HG03066 (cell line): ENCODE measurements at regions not wholly inside any gene's neighbourhood (a gene's known extent, or its start where the extent isn't known, plus 50 kb on each side); places are given as distances from the start of the nearest gene placed in this dataset.

ENCODE experiments used
- ATAC-seq: cut with Tn5 transposase; IDR thresholded peaks from one replicate; pipeline ENCODE4 v1.9.1; 2021; ENCODE audit warnings: low read depth; ENCODE audit not compliant: unreplicated experiment

GRCh38 chr2:212644195-212644837 is 105.7 kb upstream of the ERBB4 start:
- ATAC-seq, result no peak

GRCh38 chr2:212640428-212640827 is 101.8 kb upstream of the ERBB4 start:
- ATAC-seq, result no peak

- no peak for ATAC-seq
Measured at GRCh38 chr2:212638694-212639093, 100.1 kb upstream of the ERBB4 start.

DNA sequence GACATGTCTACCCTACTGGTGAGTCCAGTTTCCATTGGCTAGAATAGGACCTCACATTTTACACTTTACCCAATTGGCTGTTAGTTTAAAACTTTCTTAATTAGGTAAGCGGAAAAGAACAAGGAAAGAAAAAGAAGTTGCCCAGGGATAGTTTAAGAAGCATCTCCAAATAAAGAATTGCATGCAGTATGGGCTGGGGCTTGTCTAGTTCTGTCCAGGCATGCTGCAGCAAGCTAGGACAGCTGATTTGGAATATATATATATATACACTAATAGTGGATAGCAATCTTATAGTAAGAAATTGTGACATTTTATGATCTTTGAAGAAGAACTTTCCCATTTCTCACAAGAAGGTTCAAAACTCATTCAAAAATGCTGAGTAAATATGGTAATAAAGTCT is 90.0 kb upstream of the ERBB4 start:
- no peak for ATAC-seq

DNA sequence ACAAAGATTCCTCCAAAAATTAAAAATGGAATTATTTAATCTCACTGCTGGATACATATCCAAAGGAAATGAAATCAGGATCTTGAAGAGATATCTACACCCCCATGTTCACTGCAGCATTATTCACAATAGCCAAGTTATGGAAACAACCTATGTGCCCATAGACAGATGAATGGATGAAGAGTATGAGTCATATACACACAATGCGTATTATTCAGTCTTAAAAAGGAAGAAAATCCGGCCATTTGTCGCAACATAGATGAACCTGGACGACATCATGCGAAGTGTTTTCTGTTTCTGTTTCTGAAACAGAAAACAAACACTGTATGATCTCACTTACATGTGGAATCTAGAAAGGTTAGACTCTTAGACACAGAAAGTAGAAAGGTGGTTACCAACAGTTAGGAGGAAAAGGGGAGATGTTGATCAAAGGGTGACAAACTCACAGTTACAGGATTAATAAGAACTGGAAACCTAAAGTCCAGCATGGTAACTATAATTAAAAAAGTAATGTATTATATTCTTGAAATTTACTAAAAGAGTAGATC is 87.8 kb upstream of the ERBB4 start:
- ATAC-seq, result no peak

- ATAC-seq, result no peak
Measured at GRCh38 chr2:212619954-212620353, 81.4 kb upstream of the ERBB4 start.

DNA sequence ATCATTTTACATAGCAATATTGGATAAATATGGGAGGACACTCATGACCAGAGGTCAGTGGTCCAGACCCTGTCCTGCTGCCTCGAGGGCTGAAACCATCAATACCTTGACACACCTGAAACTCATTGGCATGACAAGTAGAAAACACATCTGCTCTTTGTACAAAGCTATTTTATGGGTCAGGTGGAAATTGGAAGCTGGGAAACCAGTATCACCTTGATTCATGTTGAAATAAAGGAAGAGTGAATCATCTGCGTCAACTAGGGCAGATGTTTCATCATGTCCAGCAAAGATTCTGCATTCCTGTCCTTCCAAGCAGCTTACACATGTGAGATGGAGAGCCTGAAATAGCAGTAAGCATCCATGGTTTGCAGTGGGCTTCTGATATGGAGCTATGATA is 80.0 kb upstream of the ERBB4 start:
- ATAC-seq, result no peak

DNA sequence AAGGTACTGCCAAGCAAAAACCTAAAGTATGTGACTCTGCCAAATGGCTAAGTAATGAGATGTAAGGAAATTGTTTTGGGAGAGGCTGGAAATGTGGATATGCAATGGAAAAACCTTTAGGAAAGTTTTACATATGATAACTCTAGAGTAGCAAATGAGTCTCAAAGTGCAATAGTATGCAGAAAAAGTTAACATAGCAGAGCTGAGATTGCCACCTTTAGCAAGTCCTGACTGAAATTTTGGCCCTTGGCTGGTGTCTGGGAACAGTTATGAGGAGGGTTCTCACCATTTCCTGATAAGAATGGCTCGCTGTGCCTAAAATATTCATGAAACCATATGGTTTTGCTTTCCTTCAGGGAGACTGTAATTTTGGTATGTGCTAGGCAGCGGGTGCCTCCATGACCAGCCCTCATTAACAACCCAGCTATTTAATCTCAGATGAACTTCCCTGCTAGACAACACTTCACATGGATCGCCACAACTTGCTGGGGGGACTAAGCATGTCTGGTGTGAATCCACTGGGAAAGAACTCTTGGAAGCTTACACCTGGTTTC is 72.3 kb upstream of the ERBB4 start:
- ATAC-seq, result no peak

- no peak for ATAC-seq
Measured at GRCh38 chr2:212609479-212609878, 70.9 kb upstream of the ERBB4 start.

- no peak for ATAC-seq
Measured at GRCh38 chr2:212607080-212607479, 68.5 kb upstream of the ERBB4 start.

GRCh38 chr2:212606232-212606631 is 67.6 kb upstream of the ERBB4 start:
- ATAC-seq, result no peak

GRCh38 chr2:212596688-212597087 is 58.1 kb upstream of the ERBB4 start:
- no peak for ATAC-seq

- ATAC-seq, result no peak
Measured at GRCh38 chr2:212596276-212596675, 57.7 kb upstream of the ERBB4 start.

GRCh38 chr2:212595036-212595654 is 56.5 kb upstream of the ERBB4 start:
- ATAC-seq, result no peak

DNA sequence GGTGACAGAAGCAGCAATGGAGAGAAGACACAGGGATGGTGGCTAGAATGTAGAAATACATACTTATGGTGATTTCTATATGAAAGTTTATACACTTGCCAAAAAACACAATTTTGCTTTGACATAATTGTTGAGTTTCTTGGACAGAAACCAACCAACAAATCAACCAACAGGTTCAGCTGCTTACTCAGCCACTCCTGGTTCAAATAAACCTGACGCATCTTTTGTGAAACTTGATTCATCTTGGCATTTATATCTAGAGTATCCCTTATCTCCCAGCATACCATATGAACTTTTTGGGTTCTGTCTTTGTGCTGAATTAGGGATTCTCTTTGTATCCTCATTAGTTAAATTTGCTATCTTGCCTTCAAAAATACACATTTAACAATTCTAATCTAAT is 54.1 kb upstream of the ERBB4 start:
- ATAC-seq, result no peak
